ENCODE measurements at regions not wholly inside any gene's neighbourhood (a gene's known extent, or its start where the extent isn't known, plus 50 kb on each side); places are given as distances from the start of the nearest gene placed in this dataset.

DNA sequence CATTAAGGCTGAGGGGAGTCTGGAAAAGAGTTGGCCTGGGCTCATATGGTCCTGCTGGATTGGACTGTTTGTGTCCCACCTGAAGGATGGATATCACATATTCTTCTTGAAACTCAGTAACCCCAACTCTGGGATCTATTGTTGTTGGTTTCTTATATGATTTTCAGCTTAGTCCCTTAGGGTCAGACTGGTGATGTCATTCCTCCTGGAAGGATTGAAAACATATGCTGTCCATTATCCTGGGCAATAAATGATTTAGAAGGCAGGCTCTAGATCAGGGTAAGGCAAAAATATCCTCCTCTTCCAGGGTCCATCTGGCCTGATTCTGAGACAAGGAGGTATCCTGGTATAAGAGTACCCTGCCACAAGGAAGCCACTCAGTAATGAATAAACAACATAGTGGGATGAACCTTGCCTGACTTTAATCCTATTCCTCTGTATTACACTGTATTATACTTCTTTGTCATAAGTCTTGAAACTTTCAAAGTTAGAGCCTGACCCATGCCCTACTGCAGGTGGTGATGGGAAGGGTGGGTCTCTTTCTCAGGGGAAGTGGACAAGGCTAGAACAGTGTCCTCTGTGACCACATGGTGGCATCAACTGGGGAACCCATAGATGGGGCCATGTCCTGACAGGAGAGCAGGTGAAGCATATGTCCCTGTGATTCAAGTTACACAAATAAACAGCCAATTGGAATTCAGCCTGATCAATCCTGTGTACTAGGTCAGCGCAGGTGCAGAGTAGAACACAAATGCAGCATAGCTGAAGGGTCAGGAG is 454.4 kb upstream of the TRPC7 start:
- no peak overlapping the region for H4K91ac ChIP-seq (replicated peaks; ENCODE audit: insufficient read length, low read length)
- H2AK5ac ChIP-seq (ENCODE audit: low read depth, low read length) = no peak overlapping the region
- no peak overlapping the region for H3K4me2 ChIP-seq (ENCODE audit: insufficient read depth in 1 of 2, low read depth in 2 of 2, low read length in 2 of 2)
- H3K4ac ChIP-seq (replicated peaks; ENCODE audit: insufficient read length, low read depth, low read length) = no peak overlapping the region
- H3K23ac ChIP-seq (ENCODE audit: insufficient read length) = no peak overlapping the region
- no peaks in the 10 kb centered on the region for H3K9me3 ChIP-seq (ENCODE audit: insufficient read depth in 2 of 2, low read depth in 1 of 2, low read length in 1 of 2)
- no peak overlapping the region for H3K9ac ChIP-seq (replicated peaks in 1 of 4; ENCODE audit: extremely low read depth in 1 of 4, low read depth in 3 of 4, low read length in 3 of 4)
- H3K23me2 ChIP-seq (ENCODE audit: low read depth, low read length) = no peaks in the 10 kb centered on the region; the same call in 1 of the 2 replicates
- no peaks in the 10 kb centered on the region for H3K79me2 ChIP-seq (ENCODE audit: control insufficient read depth in 1 of 2, insufficient read depth in 2 of 2, low read length in 2 of 2)
- no peaks in the 10 kb centered on the region for H3K4me1 ChIP-seq (replicated peaks in 1 of 4; ENCODE audit: control insufficient read depth in 3 of 4, insufficient read depth in 4 of 4, low read length in 3 of 4)
- peak overlapping the region; percentile 22; the same call in 1 of the 2 replicates for H2AFZ ChIP-seq (ENCODE audit: low read length)
- no peak overlapping the region for H2BK12ac ChIP-seq (ENCODE audit: low read depth, low read length)
- ChIA-PET CTCF (ENCODE audit: partially characterized antibody) (interaction anchor here (1.2 to 1.9 kb wide), 2 partner anchors 178 to 219 kb away, joined by 3 to 4 read pairs; no protein-coding TSS in a partner anchor), POLR2A (ENCODE audit: partially characterized antibody) (no interaction called here)
- no peak overlapping the region for H3K14ac ChIP-seq (ENCODE audit: insufficient read length)
- no peak overlapping the region for H3K18ac ChIP-seq (ENCODE audit: extremely low read depth, low read length)
- H4K5ac ChIP-seq (ENCODE audit: insufficient read length, low read depth, low read length) = no peak overlapping the region
- no peak overlapping the region for H4K8ac ChIP-seq (ENCODE audit: extremely low read depth, insufficient read depth, low read length)
- no peaks in the 10 kb centered on the region for H3K27me3 ChIP-seq (replicated peaks in 1 of 4; ENCODE audit: control insufficient read depth in 3 of 4, extremely low read depth in 1 of 4, insufficient read depth in 3 of 4, low read length in 3 of 4)
- FAIRE-seq (no peak), DNase-seq (ENCODE audit: low read depth in 1 of 2, low spot score in 2 of 2) (no peak)
- no peak overlapping the region for H3K56ac ChIP-seq (replicated peaks; ENCODE audit: insufficient read length, low read depth, low read length)
- no peaks in the 10 kb centered on the region for H4K20me1 ChIP-seq (replicated peaks in 1 of 2; ENCODE audit: control insufficient read depth in 1 of 2, insufficient read depth in 2 of 2, low read length in 2 of 2)
- no peak overlapping the region for H3K27ac ChIP-seq (ENCODE audit: low read depth, low read length)
- no peak overlapping the region for H2BK5ac ChIP-seq (ENCODE audit: low read depth, low read length)
- H3K79me1 ChIP-seq (ENCODE audit: low read depth, low read length) = no peaks in the 10 kb centered on the region
- H2BK15ac ChIP-seq (ENCODE audit: low read length) = no peak overlapping the region
- H2BK120ac ChIP-seq (replicated peaks; ENCODE audit: low read depth, low read length) = no peak overlapping the region
- no peak overlapping the region for H3K4me3 ChIP-seq (ENCODE audit: extremely low read depth in 1 of 4, insufficient read depth in 2 of 4, low read depth in 3 of 4, low read length in 4 of 4)
- no peaks in the 10 kb centered on the region; a peak in 1 of 8 replicates for H3K36me3 ChIP-seq (ENCODE audit: control insufficient read depth in 2 of 4, insufficient read depth in 4 of 4, low read length in 3 of 4)
- WGBS, 2 experiments (ENCODE audit: extremely low coverage in 1 of 2, insufficient coverage in 1 of 2, insufficient read length in 1 of 2, insufficient replicate concordance in 2 of 2, low coverage in 1 of 2, low lambda C conversion rate in 2 of 2, missing lambda C conversion rate in 1 of 2) = 89% methylated on average over 1 of the region's 1 CpG; no CpG with 5 or more reads in 1 of the 2 experiments
- no peak overlapping the region for H2BK20ac ChIP-seq (ENCODE audit: low read length)
- TF ChIP-seq CEBPB (IDR thresholded peaks at IDR 0.05; ENCODE audit: low read depth, low read length) (no peak), HDAC2 (IDR thresholded peaks at IDR 0.05; ENCODE audit: borderline replicate concordance in 1 of 2, low read depth in 2 of 2, low read length in 2 of 2) (no peak), KDM1A (IDR thresholded peaks at IDR 0.05; ENCODE audit: borderline replicate concordance, low read length) (no peak), KDM4A (IDR thresholded peaks at IDR 0.05; ENCODE audit: low read depth, low read length, severe bottlenecking) (no peak), RXRA (IDR thresholded peaks at IDR 0.05; ENCODE audit: insufficient read depth, low read depth, low read length) (no peak), FOSL1 (IDR thresholded peaks at IDR 0.05; ENCODE audit: insufficient read depth, low read depth, low read length) (no peak)
- TF ChIP-seq, protein P1, sequence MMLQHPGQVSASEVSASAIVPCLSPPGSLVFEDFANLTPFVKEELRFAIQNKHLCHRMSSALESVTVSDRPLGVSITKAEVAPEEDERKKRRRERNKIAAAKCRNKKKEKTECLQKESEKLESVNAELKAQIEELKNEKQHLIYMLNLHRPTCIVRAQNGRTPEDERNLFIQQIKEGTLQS (IDR thresholded peaks at IDR 0.05; ENCODE audit: insufficient read depth, low read depth, low read length) = no peak
- TF ChIP-seq, protein P2, sequence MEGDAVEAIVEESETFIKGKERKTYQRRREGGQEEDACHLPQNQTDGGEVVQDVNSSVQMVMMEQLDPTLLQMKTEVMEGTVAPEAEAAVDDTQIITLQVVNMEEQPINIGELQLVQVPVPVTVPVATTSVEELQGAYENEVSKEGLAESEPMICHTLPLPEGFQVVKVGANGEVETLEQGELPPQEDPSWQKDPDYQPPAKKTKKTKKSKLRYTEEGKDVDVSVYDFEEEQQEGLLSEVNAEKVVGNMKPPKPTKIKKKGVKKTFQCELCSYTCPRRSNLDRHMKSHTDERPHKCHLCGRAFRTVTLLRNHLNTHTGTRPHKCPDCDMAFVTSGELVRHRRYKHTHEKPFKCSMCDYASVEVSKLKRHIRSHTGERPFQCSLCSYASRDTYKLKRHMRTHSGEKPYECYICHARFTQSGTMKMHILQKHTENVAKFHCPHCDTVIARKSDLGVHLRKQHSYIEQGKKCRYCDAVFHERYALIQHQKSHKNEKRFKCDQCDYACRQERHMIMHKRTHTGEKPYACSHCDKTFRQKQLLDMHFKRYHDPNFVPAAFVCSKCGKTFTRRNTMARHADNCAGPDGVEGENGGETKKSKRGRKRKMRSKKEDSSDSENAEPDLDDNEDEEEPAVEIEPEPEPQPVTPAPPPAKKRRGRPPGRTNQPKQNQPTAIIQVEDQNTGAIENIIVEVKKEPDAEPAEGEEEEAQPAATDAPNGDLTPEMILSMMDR (IDR thresholded peaks at IDR 0.05; ENCODE audit: control extremely low read depth in 1 of 3, insufficient read depth in 1 of 3, low read depth in 1 of 3, low read length in 3 of 3) = peak in 2 of 3 experiments; percentile 6 to 14; a peak in 2 of 4 replicates

All from H1 (cell line).